ENCODE measurements at regions not wholly inside any gene's neighbourhood (a gene's known extent, or its start where the extent isn't known, plus 50 kb on each side); places are given as distances from the start of the nearest gene placed in this dataset.

DNA sequence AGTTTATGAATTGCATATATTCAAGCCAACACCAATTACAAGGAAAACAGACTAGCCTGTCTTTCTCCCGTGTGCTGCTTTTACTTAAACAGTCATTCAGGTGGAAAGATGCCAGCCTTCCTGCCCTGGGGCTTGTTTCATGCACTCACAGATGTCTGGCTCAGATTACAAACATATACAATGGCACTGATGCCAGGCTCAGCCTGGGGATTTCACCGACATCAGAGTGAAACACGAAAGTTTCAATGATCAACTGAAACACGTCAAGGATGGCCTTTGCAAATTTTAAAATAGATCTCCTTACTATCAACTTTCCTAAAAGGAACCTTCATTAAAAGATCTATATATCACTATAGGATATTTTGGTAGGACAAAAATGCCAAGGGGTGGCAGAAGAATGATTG is 1576.5 kb downstream of the EFNA5 start:
- Histone ChIP-seq H3K27ac (ENCODE audit: low read length) (no peak overlapping the region), H4K20me1 (ENCODE audit: insufficient read depth, low read length) (no peaks in the 10 kb centered on the region), H3K4me2 (ENCODE audit: low read length) (peak overlapping the region; percentile 76), H3K36me3 (replicated peaks; ENCODE audit: low read depth, low read length) (no peaks in the 10 kb centered on the region), H3K79me2 (ENCODE audit: low read length) (no peaks in the 10 kb centered on the region), H3K4me1 (ENCODE audit: low read length) (peaks cover 19% of the 10 kb centered on the region), H2AFZ (ENCODE audit: low read depth, low read length) (no peak overlapping the region), H3K9me3 (ENCODE audit: insufficient read depth, low read length) (no peaks in the 10 kb centered on the region), H3K9ac (ENCODE audit: low read length) (no peak overlapping the region), H3K27me3 (ENCODE audit: low read depth, low read length) (0 out of 2 replicates have a peak, but pooled peaks cover 4% of the 10 kb centered on the region), H3K4me3 (ENCODE audit: low read length) (peak overlapping the region; percentile 29)
- TF ChIP-seq, protein P1, sequence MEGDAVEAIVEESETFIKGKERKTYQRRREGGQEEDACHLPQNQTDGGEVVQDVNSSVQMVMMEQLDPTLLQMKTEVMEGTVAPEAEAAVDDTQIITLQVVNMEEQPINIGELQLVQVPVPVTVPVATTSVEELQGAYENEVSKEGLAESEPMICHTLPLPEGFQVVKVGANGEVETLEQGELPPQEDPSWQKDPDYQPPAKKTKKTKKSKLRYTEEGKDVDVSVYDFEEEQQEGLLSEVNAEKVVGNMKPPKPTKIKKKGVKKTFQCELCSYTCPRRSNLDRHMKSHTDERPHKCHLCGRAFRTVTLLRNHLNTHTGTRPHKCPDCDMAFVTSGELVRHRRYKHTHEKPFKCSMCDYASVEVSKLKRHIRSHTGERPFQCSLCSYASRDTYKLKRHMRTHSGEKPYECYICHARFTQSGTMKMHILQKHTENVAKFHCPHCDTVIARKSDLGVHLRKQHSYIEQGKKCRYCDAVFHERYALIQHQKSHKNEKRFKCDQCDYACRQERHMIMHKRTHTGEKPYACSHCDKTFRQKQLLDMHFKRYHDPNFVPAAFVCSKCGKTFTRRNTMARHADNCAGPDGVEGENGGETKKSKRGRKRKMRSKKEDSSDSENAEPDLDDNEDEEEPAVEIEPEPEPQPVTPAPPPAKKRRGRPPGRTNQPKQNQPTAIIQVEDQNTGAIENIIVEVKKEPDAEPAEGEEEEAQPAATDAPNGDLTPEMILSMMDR (IDR thresholded peaks at IDR 0.05; ENCODE audit: low read depth, low read length), result no peak
- no peak for TF ChIP-seq EZH2phosphoT487 (IDR thresholded peaks at IDR 0.05; ENCODE audit: low read depth)

DNA sequence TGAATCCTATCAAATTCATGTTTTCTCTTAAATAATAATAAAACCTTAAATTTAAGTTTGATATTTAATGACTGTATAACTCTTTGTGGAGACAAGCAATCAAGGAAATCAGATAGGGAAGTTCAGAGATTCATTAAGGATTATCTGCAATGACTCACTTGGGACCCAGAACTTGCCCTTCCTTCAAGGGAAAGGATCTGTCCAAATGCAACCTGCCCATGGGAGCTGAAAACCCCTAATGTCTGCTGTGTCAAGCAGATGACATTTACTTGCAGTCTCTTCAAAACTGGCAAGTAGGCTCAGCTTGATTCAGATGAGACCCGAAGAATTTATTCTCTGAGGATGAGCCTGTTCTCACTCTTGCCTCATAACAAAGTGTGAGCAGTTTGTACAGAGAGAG is 1577.6 kb downstream of the EFNA5 start:
- H4K20me1 ChIP-seq (ENCODE audit: insufficient read depth, low read length), result no peaks in the 10 kb centered on the region
- no peak overlapping the region for H3K27ac ChIP-seq (ENCODE audit: low read length)
- no peak overlapping the region for H3K4me3 ChIP-seq (ENCODE audit: low read length)
- no peak overlapping the region for H3K9ac ChIP-seq (ENCODE audit: low read length)
- no peaks in the 10 kb centered on the region for H3K79me2 ChIP-seq (ENCODE audit: low read length)
- H2AFZ ChIP-seq (ENCODE audit: low read depth, low read length), result no peak overlapping the region
- H3K4me1 ChIP-seq (ENCODE audit: low read length), result peaks cover 19% of the 10 kb centered on the region
- H3K27me3 ChIP-seq (ENCODE audit: low read depth, low read length), result 0 out of 2 replicates have a peak, but pooled peaks cover 4% of the 10 kb centered on the region
- TF ChIP-seq, protein P1 (IDR thresholded peaks at IDR 0.05; ENCODE audit: low read depth, low read length), result no peak
- TF ChIP-seq EZH2phosphoT487 (IDR thresholded peaks at IDR 0.05; ENCODE audit: low read depth), result no peak
- H3K9me3 ChIP-seq (ENCODE audit: insufficient read depth, low read length), result no peaks in the 10 kb centered on the region
- H3K4me2 ChIP-seq (ENCODE audit: low read length), result no peak overlapping the region
- no peaks in the 10 kb centered on the region for H3K36me3 ChIP-seq (replicated peaks; ENCODE audit: low read depth, low read length)

DNA sequence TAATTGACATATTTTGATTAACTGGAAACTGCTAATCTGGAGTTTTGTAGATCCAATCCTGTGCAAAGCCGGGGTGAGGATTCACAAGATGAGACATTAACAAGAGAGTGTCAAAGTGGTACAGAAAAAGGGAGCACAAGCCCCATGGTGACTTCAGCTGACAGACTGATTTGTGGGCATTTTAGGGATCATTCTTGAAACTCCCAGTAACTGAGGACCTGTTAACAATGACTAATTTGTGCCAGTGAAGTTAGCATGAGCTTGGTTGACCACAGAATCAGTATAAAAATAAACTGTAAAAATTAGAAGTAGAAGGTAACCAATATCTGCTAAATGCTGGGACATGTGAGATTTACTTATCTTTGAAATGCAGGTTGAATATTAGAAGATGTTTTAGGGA is 1578.3 kb downstream of the EFNA5 start:
- H2AFZ ChIP-seq (ENCODE audit: low read depth, low read length), result no peak overlapping the region
- H4K20me1 ChIP-seq (ENCODE audit: insufficient read depth, low read length), result no peaks in the 10 kb centered on the region
- peaks cover 19% of the 10 kb centered on the region for H3K4me1 ChIP-seq (ENCODE audit: low read length)
- H3K4me2 ChIP-seq (ENCODE audit: low read length), result no peak overlapping the region
- H3K9me3 ChIP-seq (ENCODE audit: insufficient read depth, low read length), result no peaks in the 10 kb centered on the region
- no peak overlapping the region for H3K27ac ChIP-seq (ENCODE audit: low read length)
- no peaks in the 10 kb centered on the region for H3K36me3 ChIP-seq (replicated peaks; ENCODE audit: low read depth, low read length)
- H3K9ac ChIP-seq (ENCODE audit: low read length), result no peak overlapping the region
- H3K79me2 ChIP-seq (ENCODE audit: low read length), result no peaks in the 10 kb centered on the region
- no peak overlapping the region for H3K4me3 ChIP-seq (ENCODE audit: low read length)
- 0 out of 2 replicates have a peak, but pooled peaks cover 4% of the 10 kb centered on the region for H3K27me3 ChIP-seq (ENCODE audit: low read depth, low read length)
- TF ChIP-seq, protein P1 (IDR thresholded peaks at IDR 0.05; ENCODE audit: low read depth, low read length), result no peak
- TF ChIP-seq EZH2phosphoT487 (IDR thresholded peaks at IDR 0.05; ENCODE audit: low read depth), result no peak

DNA sequence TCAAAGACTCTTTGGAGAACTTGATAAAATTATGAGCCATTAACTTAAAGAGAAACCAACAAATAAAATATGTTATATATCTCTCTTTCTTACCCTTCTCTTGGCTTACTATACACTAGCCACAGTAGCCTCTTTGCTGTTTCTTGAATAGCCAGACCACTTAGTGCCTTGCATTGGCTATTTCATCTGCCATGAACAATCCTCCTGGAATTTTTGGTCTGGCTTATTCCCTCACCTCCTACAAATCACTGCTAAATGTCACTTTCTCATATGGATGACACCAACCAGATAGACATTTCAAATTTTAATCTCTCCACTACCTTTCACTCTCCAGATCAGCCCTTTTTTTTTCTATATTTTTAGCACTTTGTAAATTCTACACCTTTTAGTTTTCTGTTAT is 1581.7 kb downstream of the EFNA5 start:
- Histone ChIP-seq H3K27ac (ENCODE audit: low read length) (no peak overlapping the region), H3K79me2 (ENCODE audit: low read length) (no peaks in the 10 kb centered on the region), H3K9me3 (ENCODE audit: insufficient read depth, low read length) (no peaks in the 10 kb centered on the region), H3K4me1 (ENCODE audit: low read length) (peaks cover 10% of the 10 kb centered on the region), H3K4me3 (ENCODE audit: low read length) (no peak overlapping the region), H2AFZ (ENCODE audit: low read depth, low read length) (no peak overlapping the region), H3K27me3 (ENCODE audit: low read depth, low read length) (0 out of 2 replicates have a peak, but pooled peaks cover 4% of the 10 kb centered on the region), H4K20me1 (ENCODE audit: insufficient read depth, low read length) (no peaks in the 10 kb centered on the region), H3K4me2 (ENCODE audit: low read length) (no peak overlapping the region), H3K9ac (ENCODE audit: low read length) (no peak overlapping the region), H3K36me3 (replicated peaks; ENCODE audit: low read depth, low read length) (no peaks in the 10 kb centered on the region)
- TF ChIP-seq, protein P1 (IDR thresholded peaks at IDR 0.05; ENCODE audit: low read depth, low read length), result no peak
- TF ChIP-seq EZH2phosphoT487 (IDR thresholded peaks at IDR 0.05; ENCODE audit: low read depth), result no peak
